NCI-H82 (cell line): ENCODE measurements at regions not wholly inside any gene's neighbourhood (a gene's known extent, or its start where the extent isn't known, plus 50 kb on each side); places are given as distances from the start of the nearest gene placed in this dataset.

Experiments
- DNase-seq: peaks from one replicate; lab custom pipeline; 2025; lab: John Stamatoyannopoulos, UW

DNA sequence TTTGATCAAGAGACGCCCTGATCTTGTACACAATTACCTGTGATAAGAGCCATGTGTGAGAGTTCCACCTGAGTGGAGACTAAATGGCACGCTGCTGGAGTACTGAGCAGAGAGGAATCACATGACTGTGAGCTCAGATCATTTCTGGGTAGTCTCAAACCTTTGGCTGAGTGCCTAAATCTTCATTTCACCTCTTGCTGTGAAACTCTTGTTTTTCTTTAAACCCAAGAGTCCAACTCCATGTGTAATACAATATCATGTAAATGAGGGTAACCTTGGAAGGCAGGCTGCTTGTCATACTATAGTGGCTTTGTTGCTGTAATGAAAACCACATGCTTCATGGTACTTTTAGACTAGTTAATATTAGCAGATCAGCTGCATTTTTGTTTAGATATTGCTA lies 156.9 kb downstream of the CAND1 start:
- no peak for DNase-seq

DNA sequence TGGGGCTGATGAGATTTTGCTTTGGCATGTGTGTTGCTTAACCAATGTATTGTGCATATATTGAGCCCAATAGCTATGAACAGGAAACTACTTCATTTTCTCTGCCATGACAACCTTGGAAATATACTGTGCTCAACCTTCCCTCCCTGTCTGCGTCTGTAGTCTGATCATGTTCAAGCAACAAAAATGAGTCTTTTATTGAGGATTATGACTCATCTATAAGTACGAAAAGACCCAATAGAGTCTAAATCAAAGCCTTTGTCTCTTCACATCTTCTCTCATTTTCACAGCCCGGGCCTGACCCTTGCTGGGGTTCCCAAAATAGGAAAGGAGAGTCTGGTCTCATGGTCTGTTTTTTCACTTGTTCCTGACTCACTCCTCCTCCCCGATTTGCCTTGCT lies 158.2 kb downstream of the CAND1 start:
- DNase-seq, result no peak

GRCh38 chr12:67428431-67428830 lies 159.3 kb downstream of the CAND1 start:
- no peak for DNase-seq

DNA sequence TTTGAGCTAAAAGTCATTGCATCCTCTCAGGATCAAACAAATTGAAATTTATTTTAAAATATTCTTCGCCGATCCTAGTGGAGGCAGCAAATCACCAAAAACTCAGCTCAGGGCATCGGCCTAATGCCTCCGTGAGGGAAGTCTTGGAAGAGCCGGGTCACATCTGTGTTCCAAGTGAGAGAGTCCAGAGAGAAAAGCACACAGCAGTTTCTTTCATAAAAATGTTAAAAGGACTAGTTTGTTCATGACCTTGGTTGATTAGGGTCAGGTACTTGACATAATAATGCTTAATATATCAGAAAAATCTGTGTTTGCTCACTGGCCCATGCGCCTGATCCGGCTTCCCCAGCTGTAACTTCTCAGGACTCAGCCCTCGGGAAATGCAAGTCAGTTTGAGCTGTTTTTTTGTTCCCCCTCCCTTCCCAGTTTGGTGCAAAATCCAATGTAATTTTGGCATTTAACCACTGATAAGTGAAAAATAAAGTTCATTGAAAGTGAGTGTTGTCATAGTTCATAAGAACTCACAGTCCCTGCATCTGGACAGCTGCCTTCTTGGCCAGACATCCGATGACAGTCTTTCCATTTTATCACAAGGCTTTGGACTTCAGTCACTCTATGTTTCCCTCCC lies 161.7 kb downstream of the CAND1 start:
- peak; percentile 8 for DNase-seq

- DNase-seq, result no peak
Measured at GRCh38 chr12:67431411-67432020, 162.4 kb downstream of the CAND1 start.

DNA sequence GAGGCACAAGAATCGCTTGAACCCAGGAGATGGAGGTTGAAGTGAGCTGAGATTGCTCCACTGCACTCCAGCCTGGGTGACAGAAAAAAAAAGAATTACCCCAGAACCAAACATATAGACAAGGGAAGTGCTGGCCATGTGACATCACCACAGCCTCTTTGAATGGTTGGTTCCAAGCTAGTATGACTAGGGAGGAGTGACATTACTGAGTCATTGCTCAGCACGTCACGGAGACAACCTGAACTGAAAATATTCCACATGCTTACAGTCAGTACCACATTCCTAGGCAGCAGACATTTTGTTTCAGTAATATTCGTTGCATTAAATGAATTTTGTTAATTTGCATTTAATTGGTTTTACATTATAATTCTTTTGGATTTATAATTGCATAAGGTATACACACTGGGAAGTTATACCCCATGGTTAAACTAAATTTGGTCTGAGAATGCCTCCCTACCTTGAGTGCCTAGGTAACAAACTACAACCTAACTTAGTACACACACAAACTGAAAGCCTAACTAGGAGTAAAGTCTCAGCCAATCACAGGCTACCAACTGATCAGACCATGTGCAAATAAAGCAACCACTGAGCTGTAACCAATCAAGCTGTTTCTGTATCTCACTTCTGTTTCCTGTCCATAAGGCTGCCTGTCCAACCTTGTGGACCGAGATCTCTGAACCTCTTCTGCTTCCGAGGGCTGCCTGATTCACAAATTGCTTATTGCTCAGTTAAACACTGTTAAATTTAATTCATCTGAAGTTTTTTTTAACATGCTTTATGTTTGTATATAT lies 164.4 kb downstream of the CAND1 start:
- no peak for DNase-seq

GRCh38 chr12:67434671-67435370 lies 165.7 kb downstream of the CAND1 start:
- DNase-seq, result no peak

DNA sequence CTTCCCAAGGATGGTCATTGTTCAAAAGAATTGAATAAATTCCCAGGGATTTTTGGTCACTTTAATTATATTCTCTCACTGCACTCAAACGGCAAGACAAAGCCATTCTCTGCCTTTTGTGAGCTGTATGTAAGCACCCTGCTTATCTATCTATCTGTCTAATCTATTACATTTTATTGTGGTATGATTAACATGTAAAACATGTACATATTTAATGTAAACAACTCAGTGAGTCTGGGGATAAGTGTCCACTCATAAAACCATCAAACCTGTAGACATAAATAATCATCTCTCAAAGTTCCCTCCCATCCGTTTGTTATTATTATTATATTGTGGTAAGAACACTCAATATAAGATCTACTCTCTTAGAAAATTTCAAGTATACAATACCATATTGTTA lies 167.1 kb downstream of the CAND1 start:
- no peak for DNase-seq

GRCh38 chr12:67437011-67437410 lies 167.9 kb downstream of the CAND1 start:
- no peak for DNase-seq

DNA sequence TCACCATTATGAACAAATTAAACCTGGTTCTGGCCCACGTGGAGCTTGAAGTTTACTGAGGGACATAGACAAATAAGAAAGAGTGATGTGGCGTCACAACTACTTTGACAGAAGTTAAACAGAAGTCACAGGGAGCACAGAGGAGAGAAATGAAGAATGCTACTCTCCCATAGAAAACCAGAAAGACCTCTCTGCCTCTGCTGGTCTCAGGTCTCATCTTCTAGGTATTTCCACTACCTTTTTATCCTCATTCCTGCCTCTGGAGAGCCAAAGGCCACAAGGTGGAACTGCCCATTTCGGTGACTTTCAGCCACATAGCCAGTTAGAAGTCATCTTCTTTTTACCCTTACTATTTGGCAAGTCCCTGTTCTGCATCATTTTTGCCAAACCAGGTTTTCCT lies 170.5 kb downstream of the CAND1 start:
- DNase-seq, result no peak

- peak; percentile 92 for DNase-seq
Measured at GRCh38 chr12:67441736-67442346, 172.7 kb downstream of the CAND1 start.

DNA sequence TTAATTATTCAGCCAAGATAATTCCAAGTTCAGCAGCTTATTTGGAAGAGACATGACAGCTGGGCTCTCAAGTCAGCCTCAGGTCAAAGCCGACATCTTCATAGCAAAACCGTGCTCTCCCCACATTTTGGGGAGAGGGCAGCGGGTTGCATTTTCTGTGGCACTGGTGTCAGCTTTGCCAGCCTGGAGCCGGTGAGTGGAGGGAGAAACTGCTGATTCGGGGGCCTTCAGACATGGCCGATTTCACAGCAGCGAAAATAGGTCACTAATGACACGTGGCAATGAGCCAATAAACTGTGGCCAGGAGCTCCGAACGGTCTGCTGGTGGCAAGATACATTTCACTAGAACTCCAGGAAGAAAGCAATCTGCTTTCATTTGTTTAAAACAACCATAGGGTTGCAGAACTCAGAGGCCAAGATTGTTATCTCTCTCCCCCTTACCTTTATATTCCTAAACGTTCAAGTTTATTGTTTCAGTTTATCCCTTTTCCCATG lies 173.2 kb downstream of the CAND1 start:
- peak; percentile 92 for DNase-seq

DNA sequence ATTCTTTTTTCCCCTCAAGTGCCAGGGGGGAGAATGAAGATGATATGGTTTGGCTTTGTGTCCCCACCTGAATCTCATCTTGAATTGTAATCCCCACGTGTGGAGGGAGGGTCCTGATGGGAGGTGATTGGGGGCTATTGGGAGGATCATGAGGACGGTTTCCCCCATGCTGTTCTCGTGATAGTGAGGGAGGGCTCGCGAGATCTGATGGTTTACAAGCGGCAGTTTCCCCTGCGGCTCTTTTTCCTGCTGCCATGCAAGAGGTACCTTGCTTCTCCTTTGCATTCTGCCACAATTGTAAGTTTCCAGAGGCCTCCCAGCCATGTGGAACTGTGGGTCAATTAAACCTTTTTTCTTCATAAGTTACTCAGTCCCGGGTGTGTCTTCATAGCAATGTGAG lies 173.7 kb downstream of the CAND1 start:
- peak; percentile 40 for DNase-seq

- DNase-seq, result no peak
Measured at GRCh38 chr12:67444542-67444941, 175.4 kb downstream of the CAND1 start.

GRCh38 chr12:67446716-67447115 lies 177.6 kb downstream of the CAND1 start:
- DNase-seq, result peak; percentile 71

DNA sequence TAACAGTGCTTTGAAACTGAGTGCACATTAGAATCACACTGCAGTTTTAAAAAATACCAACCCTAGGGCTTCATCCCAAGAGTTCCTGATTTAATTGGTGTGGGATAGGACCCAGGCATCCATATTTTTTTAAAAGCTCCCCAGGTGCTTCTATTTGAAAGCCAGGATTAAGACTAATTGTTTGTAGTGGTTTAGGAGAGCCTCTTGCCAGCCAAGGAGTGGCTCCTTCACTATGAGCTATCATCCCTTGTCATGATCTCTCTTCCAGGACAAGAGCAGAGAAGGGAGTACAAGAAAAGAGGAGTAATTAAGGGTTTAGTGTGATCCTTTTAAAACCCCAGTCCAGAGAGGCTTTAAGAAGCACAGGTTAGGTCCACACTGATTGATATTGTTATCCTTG lies 178.0 kb downstream of the CAND1 start:
- DNase-seq, result peak; percentile 90

GRCh38 chr12:67449591-67450052 lies 180.5 kb downstream of the CAND1 start:
- DNase-seq, result no peak

DNA sequence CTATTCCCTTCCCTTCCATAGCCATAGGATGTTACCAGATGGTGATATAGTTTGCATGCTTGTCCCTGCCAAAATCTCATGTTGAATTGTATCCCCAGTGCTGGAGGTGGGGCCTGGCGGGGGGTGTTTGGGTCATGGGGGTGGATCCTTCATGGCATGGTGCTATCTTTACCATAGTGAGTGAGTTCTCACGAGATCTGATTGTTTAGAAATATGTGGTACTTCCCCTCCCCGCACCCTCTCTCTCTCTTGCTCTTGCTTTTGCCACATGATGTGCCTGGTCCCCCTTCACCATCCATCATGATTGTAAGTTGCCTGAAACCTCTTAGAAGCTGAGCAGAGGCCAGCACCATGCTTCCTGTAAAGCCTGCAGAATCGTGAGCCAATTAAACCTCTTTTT lies 181.3 kb downstream of the CAND1 start:
- DNase-seq, result no peak

GRCh38 chr12:67451206-67451605 lies 182.0 kb downstream of the CAND1 start:
- no peak for DNase-seq

DNA sequence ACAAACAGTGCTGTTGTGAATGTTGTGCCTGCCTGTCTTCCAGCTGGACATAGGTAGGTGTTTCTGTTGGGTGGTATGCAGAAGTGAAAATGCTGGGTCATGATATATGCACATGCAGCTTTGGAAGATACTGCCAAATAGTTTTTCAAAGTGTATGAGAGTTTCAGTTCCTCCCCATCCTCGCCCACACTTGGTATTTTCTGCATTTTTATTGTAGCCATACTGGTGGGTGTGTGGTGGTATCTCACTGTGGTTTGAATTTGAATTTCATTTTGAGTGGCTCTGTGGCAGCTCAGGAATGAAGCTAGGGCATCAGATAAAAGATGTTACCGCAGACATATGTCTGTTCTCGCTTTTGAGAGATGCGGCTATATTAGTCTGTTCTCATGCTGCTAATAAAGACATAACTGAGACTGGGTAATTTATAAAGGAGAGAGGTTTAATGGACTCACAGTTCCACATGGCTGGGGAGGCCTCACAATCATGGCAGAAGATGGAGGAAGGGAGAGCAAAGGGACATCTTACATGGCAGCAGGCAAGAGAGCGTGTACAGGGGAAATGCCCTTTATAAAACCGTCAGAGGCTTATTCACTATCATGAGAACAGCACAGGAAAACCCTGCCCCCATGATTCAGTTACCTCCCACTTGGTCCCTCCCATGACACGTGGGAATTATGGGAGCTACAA lies 183.1 kb downstream of the CAND1 start:
- no peak for DNase-seq

- no peak for DNase-seq
Measured at GRCh38 chr12:67453191-67453590, 184.0 kb downstream of the CAND1 start.
